ENCODE measurements at regions not wholly inside any gene's neighbourhood (a gene's known extent, or its start where the extent isn't known, plus 50 kb on each side); places are given as distances from the start of the nearest gene placed in this dataset.

GRCh38 chr7:27387864-27388263, 145.3 kb downstream of the EVX1 start:
- TF ChIP-seq, protein P1, sequence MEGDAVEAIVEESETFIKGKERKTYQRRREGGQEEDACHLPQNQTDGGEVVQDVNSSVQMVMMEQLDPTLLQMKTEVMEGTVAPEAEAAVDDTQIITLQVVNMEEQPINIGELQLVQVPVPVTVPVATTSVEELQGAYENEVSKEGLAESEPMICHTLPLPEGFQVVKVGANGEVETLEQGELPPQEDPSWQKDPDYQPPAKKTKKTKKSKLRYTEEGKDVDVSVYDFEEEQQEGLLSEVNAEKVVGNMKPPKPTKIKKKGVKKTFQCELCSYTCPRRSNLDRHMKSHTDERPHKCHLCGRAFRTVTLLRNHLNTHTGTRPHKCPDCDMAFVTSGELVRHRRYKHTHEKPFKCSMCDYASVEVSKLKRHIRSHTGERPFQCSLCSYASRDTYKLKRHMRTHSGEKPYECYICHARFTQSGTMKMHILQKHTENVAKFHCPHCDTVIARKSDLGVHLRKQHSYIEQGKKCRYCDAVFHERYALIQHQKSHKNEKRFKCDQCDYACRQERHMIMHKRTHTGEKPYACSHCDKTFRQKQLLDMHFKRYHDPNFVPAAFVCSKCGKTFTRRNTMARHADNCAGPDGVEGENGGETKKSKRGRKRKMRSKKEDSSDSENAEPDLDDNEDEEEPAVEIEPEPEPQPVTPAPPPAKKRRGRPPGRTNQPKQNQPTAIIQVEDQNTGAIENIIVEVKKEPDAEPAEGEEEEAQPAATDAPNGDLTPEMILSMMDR (IDR thresholded peaks at IDR 0.05; ENCODE audit: low read depth, low read length): no peak
- in situ Hi-C loops (cut with HindIII; ENCODE audit: low sequenced_read_pairs): no loop called here
- no peak for DNase-seq (ENCODE audit: low read depth, low spot score)
- no peak overlapping the region for H3K4me3 ChIP-seq (ENCODE audit: low read depth, low read length)

GRCh38 chr7:27388561-27388960, 146.0 kb downstream of the EVX1 start:
- TF ChIP-seq, protein P1 (IDR thresholded peaks at IDR 0.05; ENCODE audit: low read depth, low read length): no peak
- no peak overlapping the region for H3K4me3 ChIP-seq (ENCODE audit: low read depth, low read length)
- no peak for DNase-seq (ENCODE audit: low read depth, low spot score)
- in situ Hi-C loops (cut with HindIII; ENCODE audit: low sequenced_read_pairs): no loop called here

- in situ Hi-C loops (cut with HindIII; ENCODE audit: low sequenced_read_pairs): no loop called here
- DNase-seq (ENCODE audit: low read depth, low spot score): no peak
- H3K4me3 ChIP-seq (ENCODE audit: low read depth, low read length): no peak overlapping the region
- TF ChIP-seq, protein P1 (IDR thresholded peaks at IDR 0.05; ENCODE audit: low read depth, low read length): no peak
These were observed 146.9 kb downstream of the EVX1 start for GRCh38 chr7:27389496-27389895.

- TF ChIP-seq, protein P1 (IDR thresholded peaks at IDR 0.05; ENCODE audit: low read depth, low read length): no peak
- DNase-seq (ENCODE audit: low read depth, low spot score): no peak
- in situ Hi-C loops (cut with HindIII; ENCODE audit: low sequenced_read_pairs): no loop called here
- H3K4me3 ChIP-seq (ENCODE audit: low read depth, low read length): no peak overlapping the region
These were observed 149.9 kb downstream of the EVX1 start for GRCh38 chr7:27392477-27392876.

GRCh38 chr7:27394871-27395270, 152.3 kb downstream of the EVX1 start:
- TF ChIP-seq, protein P1 (IDR thresholded peaks at IDR 0.05; ENCODE audit: low read depth, low read length): no peak
- no peak overlapping the region for H3K4me3 ChIP-seq (ENCODE audit: low read depth, low read length)
- no peak for DNase-seq (ENCODE audit: low read depth, low spot score)
- in situ Hi-C loops (cut with HindIII; ENCODE audit: low sequenced_read_pairs): no loop called here

DNA sequence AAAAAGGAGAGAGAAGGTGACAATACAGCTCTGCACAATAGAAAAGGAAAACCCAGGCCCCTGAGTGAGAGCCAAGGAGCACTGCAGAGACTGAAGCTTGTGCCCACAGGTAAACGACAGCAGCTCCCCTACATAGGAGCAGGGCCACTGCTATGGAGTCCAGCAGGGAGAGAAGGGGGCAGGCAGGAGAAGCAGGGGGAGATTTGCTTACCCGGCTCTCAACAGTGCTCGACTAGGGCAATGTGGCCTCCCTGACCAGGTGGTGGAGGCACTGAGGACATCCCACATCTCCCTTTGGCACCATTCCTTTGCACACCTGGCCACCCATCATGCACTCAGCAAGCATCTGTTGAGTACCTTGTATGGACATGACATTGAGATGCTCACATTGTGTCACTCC, 153.0 kb downstream of the EVX1 start:
- in situ Hi-C loops (cut with HindIII; ENCODE audit: low sequenced_read_pairs): no loop called here
- TF ChIP-seq, protein P1 (IDR thresholded peaks at IDR 0.05; ENCODE audit: low read depth, low read length): no peak
- no peak overlapping the region for H3K4me3 ChIP-seq (ENCODE audit: low read depth, low read length)
- DNase-seq (ENCODE audit: low read depth, low spot score): no peak

DNA sequence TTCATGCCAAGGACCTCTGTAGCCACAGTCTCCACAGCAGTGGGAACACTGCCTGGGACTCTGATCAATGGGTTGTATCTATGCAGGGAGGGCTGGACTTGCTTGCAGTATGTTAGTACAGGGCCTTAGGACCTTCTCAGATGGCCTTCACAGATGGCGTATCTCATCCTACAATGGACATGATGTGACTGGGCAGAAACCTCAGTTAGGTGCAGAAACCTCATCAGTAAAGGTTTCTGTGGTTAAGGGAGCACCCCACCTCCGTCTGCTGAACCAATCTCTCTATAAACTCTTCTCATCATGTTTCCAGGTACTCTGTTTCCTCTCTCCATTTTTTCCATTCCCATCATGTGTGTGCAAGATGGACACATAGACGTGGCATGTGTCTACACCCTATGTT, 154.9 kb downstream of the EVX1 start:
- in situ Hi-C loops (cut with HindIII; ENCODE audit: low sequenced_read_pairs): no loop called here
- no peak overlapping the region for H3K4me3 ChIP-seq (ENCODE audit: low read depth, low read length)
- TF ChIP-seq, protein P1 (IDR thresholded peaks at IDR 0.05; ENCODE audit: low read depth, low read length): no peak
- DNase-seq (ENCODE audit: low read depth, low spot score): no peak
